ENCODE measurements at regions not wholly inside any gene's neighbourhood (a gene's known extent, or its start where the extent isn't known, plus 50 kb on each side); places are given as distances from the start of the nearest gene placed in this dataset.

GRCh38 chr17:79500745-79501618 lies 109.9 kb downstream of the RBFOX3 start:
- Histone ChIP-seq H3K4me3 (no peak overlapping the region), H3K27me3 (peaks cover 0 to 55% of the 10 kb centered on the region in 2 donors), H3K36me3 (no peaks in the 10 kb centered on the region), H3K9me3 (no peaks in the 10 kb centered on the region), H3K4me1 (no peaks in the 10 kb centered on the region), H3K27ac (no peak overlapping the region)
- TF ChIP-seq CTCF (IDR thresholded peaks at IDR 0.05): no peak
- no peak for DNase-seq
- intact Hi-C loops (cut with DNase I; ENCODE audit: low total_unique reads): no loop called here

- H3K36me3 ChIP-seq: no peaks in the 10 kb centered on the region
- no peak overlapping the region for H3K27ac ChIP-seq
- peaks cover 0 to 45% of the 10 kb centered on the region in 2 donors for H3K27me3 ChIP-seq
- H3K9me3 ChIP-seq: peaks cover 0 to 7% (median 0%) of the 10 kb centered on the region in 3 donors
- no peak for DNase-seq
- TF ChIP-seq CTCF (IDR thresholded peaks at IDR 0.05): no peak
- intact Hi-C loops (cut with DNase I; ENCODE audit: low total_unique reads): no loop called here
- no peaks in the 10 kb centered on the region for H3K4me1 ChIP-seq
- H3K4me3 ChIP-seq: no peak overlapping the region
Observed at GRCh38 chr17:79498854-79499253, 112.0 kb downstream of the RBFOX3 start.

GRCh38 chr17:79497777-79498348 lies 113.0 kb downstream of the RBFOX3 start:
- DNase-seq: no peak
- no peaks in the 10 kb centered on the region for H3K4me1 ChIP-seq
- H3K27ac ChIP-seq: no peak overlapping the region
- TF ChIP-seq CTCF (IDR thresholded peaks at IDR 0.05): no peak
- H3K9me3 ChIP-seq: peaks cover 0 to 7% (median 0%) of the 10 kb centered on the region in 3 donors
- H3K27me3 ChIP-seq: peaks cover 0 to 43% of the 10 kb centered on the region in 2 donors
- no peak overlapping the region for H3K4me3 ChIP-seq
- intact Hi-C loops (cut with DNase I; ENCODE audit: low total_unique reads): no loop called here
- no peaks in the 10 kb centered on the region for H3K36me3 ChIP-seq

- Histone ChIP-seq H3K36me3 (no peaks in the 10 kb centered on the region), H3K9me3 (peaks cover 0 to 7% (median 0%) of the 10 kb centered on the region in 3 donors), H3K27me3 (peaks cover 0 to 39% of the 10 kb centered on the region in 2 donors), H3K4me1 (no peaks in the 10 kb centered on the region), H3K4me3 (no peak overlapping the region), H3K27ac (no peak overlapping the region)
- intact Hi-C loops (cut with DNase I; ENCODE audit: low total_unique reads): no loop called here
- no peak for TF ChIP-seq CTCF (IDR thresholded peaks at IDR 0.05)
- no peak for DNase-seq
Observed at GRCh38 chr17:79496422-79497005, 114.3 kb downstream of the RBFOX3 start.

- no peaks in the 10 kb centered on the region for H3K4me1 ChIP-seq
- H3K4me3 ChIP-seq: no peak overlapping the region
- no peak overlapping the region for H3K27ac ChIP-seq
- no peak for DNase-seq
- intact Hi-C loops (cut with DNase I; ENCODE audit: low total_unique reads): no loop called here
- H3K27me3 ChIP-seq: peaks cover 0 to 31% of the 10 kb centered on the region in 2 donors
- TF ChIP-seq CTCF (IDR thresholded peaks at IDR 0.05): no peak
- peaks cover 0 to 7% (median 0%) of the 10 kb centered on the region in 3 donors for H3K9me3 ChIP-seq
- no peaks in the 10 kb centered on the region for H3K36me3 ChIP-seq
Observed at GRCh38 chr17:79495665-79496064, 115.2 kb downstream of the RBFOX3 start.
